ENCODE measurements at regions not wholly inside any gene's neighbourhood (a gene's known extent, or its start where the extent isn't known, plus 50 kb on each side); places are given as distances from the start of the nearest gene placed in this dataset.

GRCh38 chr3:30986551-30986950, 92.1 kb upstream of the GADL1 start:
- Mint-ChIP-seq H3K27me3 (ENCODE audit: insufficient read depth, low read depth, poor library complexity) (peaks cover 6% of the 10 kb centered on the region), H3K4me1 (peaks cover 9% of the 10 kb centered on the region), H3K27ac (no peak overlapping the region), H3K4me3 (no peak overlapping the region), H3K36me3 (ENCODE audit: low read depth) (no peaks in the 10 kb centered on the region), H3K9me3 (no peaks in the 10 kb centered on the region)
- 0 out of 2 replicates have a peak, but pooled peaks cover 6% of the 10 kb centered on the region for H3K4me1 ChIP-seq (ENCODE audit: insufficient read depth)
- H4K20me1 ChIP-seq (replicated peaks; ENCODE audit: insufficient read depth) = no peaks in the 10 kb centered on the region
- H3K4me3 ChIP-seq = no peak overlapping the region
- H3K27me3 ChIP-seq (ENCODE audit: insufficient read depth) = no peaks in the 10 kb centered on the region
- no peaks in the 10 kb centered on the region for H3F3A ChIP-seq (replicated peaks; ENCODE audit: low read depth)
- no peak overlapping the region for H3K27ac ChIP-seq (ENCODE audit: low read depth)
- no peaks in the 10 kb centered on the region for H3K36me3 ChIP-seq (ENCODE audit: insufficient read depth)
- no peak for DNase-seq (ENCODE audit: low spot score)
- no peaks in the 10 kb centered on the region for H3K9me2 ChIP-seq (ENCODE audit: insufficient read depth)
- no peak overlapping the region for H2AFZ ChIP-seq
- H3K79me2 ChIP-seq (replicated peaks; ENCODE audit: insufficient read depth) = no peaks in the 10 kb centered on the region
- no peak for ATAC-seq
- H3K4me2 ChIP-seq = no peak overlapping the region
- no peak for TF ChIP-seq CREB1 (CRISPR knock-in tag; IDR thresholded peaks at IDR 0.05; ENCODE audit: low read depth)
- TF ChIP-seq ZNF114 (CRISPR knock-in tag; IDR thresholded peaks at IDR 0.05) = no peak
- TF ChIP-seq ZNF331 (CRISPR knock-in tag; IDR thresholded peaks at IDR 0.05; ENCODE audit: low read depth) = no peak
- no peak for TF ChIP-seq EZH2 (IDR thresholded peaks at IDR 0.05; ENCODE audit: low read depth, unreplicated experiment)
- TF ChIP-seq STAT1 (IDR thresholded peaks at IDR 0.05; ENCODE audit: unreplicated experiment) = no peak
- TF ChIP-seq ETS1 (IDR thresholded peaks at IDR 0.05) = no peak
- TF ChIP-seq POLR2AphosphoS5 (IDR thresholded peaks at IDR 0.05; ENCODE audit: low read depth) = no peak
- no peak for TF ChIP-seq CTCF (conservative IDR thresholded peaks at IDR 0.05; ENCODE audit: low read depth in 2 of 2)
- TF ChIP-seq EZH2phosphoT487 (IDR thresholded peaks at IDR 0.05; ENCODE audit: unreplicated experiment) = no peak
- TF ChIP-seq ZNF462 (CRISPR knock-in tag; IDR thresholded peaks at IDR 0.05) = no peak
- no peak for TF ChIP-seq JUNB (IDR thresholded peaks at IDR 0.05; ENCODE audit: unreplicated experiment)
- no peak for TF ChIP-seq NANOG (IDR thresholded peaks at IDR 0.05; ENCODE audit: borderline replicate concordance)
- TF ChIP-seq REST (IDR thresholded peaks at IDR 0.05; ENCODE audit: unreplicated experiment) = no peak
